IMR-90 (cell line): ENCODE measurements at regions not wholly inside any gene's neighbourhood (a gene's known extent, or its start where the extent isn't known, plus 50 kb on each side); places are given as distances from the start of the nearest gene placed in this dataset.

Experiments used
- ATAC-seq: fragments of 200-7000 bp; cut with Tn5 transposase; 2 replicates; pipeline ENCODE4 v1.9.1; 2020; ENCODE audit warnings: low read depth, mild to moderate bottlenecking, moderate library complexity
- BruUV-seq: library from RNA; stranded (reverse); fragments of 400-500 nt; replicated peaks from 2 replicates; lab custom pipeline; 2021; lab: Mats Ljungman, UMichigan
- CTCF ChIA-PET: fragments of 300-600 bp; formaldehyde crosslinking; extraction: SDS; loops from one replicate; lab custom pipeline; 2021; ENCODE audit warnings: antibody characterized with exemption; lab: Yijun Ruan, JAX
- POLR2A ChIA-PET: fragments of 300-600 bp; sonication (Branson Sonifier 250); formaldehyde crosslinking; loops from one replicate; lab custom pipeline; 2022; ENCODE audit warnings: antibody characterized with exemption; ENCODE audit not compliant: unreplicated experiment; lab: Charles Lee
- DNase-seq: peaks from one replicate; pipeline ENCODE4 v3.0.0; 2013
- H2AFZ ChIP-seq: replicated peaks from 2 replicates; pipeline ENCODE3; 2013; ENCODE audit warnings: low read length, mild to moderate bottlenecking; ENCODE audit not compliant: poor library complexity
- H2AK5ac ChIP-seq: 2 replicates; pipeline ENCODE4 v1.6.1; 2013; ENCODE audit warnings: low read depth, low read length, inconsistent platforms
- H2AK9ac ChIP-seq: replicated peaks from 2 replicates; pipeline ENCODE3; 2013; ENCODE audit warnings: mild to moderate bottlenecking, low read depth, low read length, moderate library complexity; ENCODE audit not compliant: poor library complexity
- H2BK120ac ChIP-seq: 2 replicates; pipeline ENCODE4 v1.6.1; 2013; ENCODE audit warnings: low read depth, low read length, inconsistent platforms
- H2BK15ac ChIP-seq: 3 replicates; pipeline ENCODE4 v1.6.1; 2013; ENCODE audit warnings: low read depth, low read length, inconsistent platforms
- H2BK20ac ChIP-seq: 2 replicates; pipeline ENCODE4 v1.6.1; 2013; ENCODE audit warnings: low read depth, mild to moderate bottlenecking, inconsistent platforms, low read length, moderate library complexity
- H2BK5ac ChIP-seq: 2 replicates; pipeline ENCODE4 v1.6.1; 2013; ENCODE audit warnings: mild to moderate bottlenecking, low read depth, low read length, inconsistent platforms; ENCODE audit not compliant: poor library complexity, severe bottlenecking
- H3K14ac ChIP-seq: replicated peaks from 2 replicates; pipeline ENCODE4 v1.6.1; 2013; ENCODE audit warnings: low read depth, low read length, inconsistent platforms
- H3K18ac ChIP-seq: 2 replicates; pipeline ENCODE4 v1.6.1; 2013; ENCODE audit warnings: low read depth, low read length, control low read depth
- H3K23ac ChIP-seq: 2 replicates; pipeline ENCODE4 v1.6.1; 2013; ENCODE audit warnings: low read depth, low read length, inconsistent platforms
- H3K27ac ChIP-seq: 2 replicates; pipeline ENCODE4 v1.5.1; 2013; ENCODE audit warnings: mild to moderate bottlenecking, control low read depth, low read length; ENCODE audit not compliant: insufficient read depth
- H3K27me3 ChIP-seq: 2 replicates; pipeline ENCODE4 v1.6.1; 2013; ENCODE audit warnings: low read length; ENCODE audit not compliant: control insufficient read depth, insufficient read depth
- H3K36me3 ChIP-seq: 2 replicates; pipeline ENCODE4 v1.6.1; 2013; ENCODE audit warnings: low read length, mixed read lengths; ENCODE audit not compliant: control insufficient read depth, insufficient read depth
- H3K4ac ChIP-seq: 2 replicates; pipeline ENCODE4 v1.6.1; 2013; ENCODE audit warnings: low read depth, low read length, inconsistent platforms
- H3K4me1 ChIP-seq: 2 replicates; pipeline ENCODE4 v1.6.1; 2013; ENCODE audit warnings: low read length, mixed read lengths; ENCODE audit not compliant: control insufficient read depth, insufficient read depth
- H3K4me2 ChIP-seq: 2 replicates; pipeline ENCODE4 v1.6.1; 2013; ENCODE audit warnings: low read depth, mild to moderate bottlenecking, control low read depth, low read length, moderate library complexity
- H3K4me3 ChIP-seq: 2 replicates; pipeline ENCODE4 v1.5.1; 2013; ENCODE audit warnings: low read depth, mild to moderate bottlenecking, control low read depth, low read length, moderate library complexity; ENCODE audit not compliant: insufficient read depth
- H3K56ac ChIP-seq: 2 replicates; pipeline ENCODE4 v1.6.1; 2013; ENCODE audit warnings: low read length, inconsistent platforms; ENCODE audit not compliant: insufficient read depth; ENCODE audit errors: extremely low read depth
- H3K79me1 ChIP-seq, 2 experiments: 2 replicates each; pipeline ENCODE4 v1.6.1; 2013; ENCODE audit warnings: low read length in 2 of 2, inconsistent platforms in 1 of 2, low read depth in 1 of 2
- H3K9ac ChIP-seq: 2 replicates; pipeline ENCODE4 v1.6.1; 2013; ENCODE audit warnings: low read depth, low read length, control low read depth
- H3K9me1 ChIP-seq: 2 replicates; pipeline ENCODE4 v1.6.1; 2013; ENCODE audit warnings: low read length, inconsistent platforms; ENCODE audit not compliant: insufficient read depth
- H3K9me3 ChIP-seq: 2 replicates; pipeline ENCODE4 v1.6.1; 2013; ENCODE audit warnings: low read length; ENCODE audit not compliant: control insufficient read depth, insufficient read depth
- H4K20me1 ChIP-seq: 2 replicates; pipeline ENCODE4 v1.6.1; 2013; ENCODE audit warnings: low read length, inconsistent platforms; ENCODE audit not compliant: insufficient read depth
- H4K5ac ChIP-seq: 2 replicates; pipeline ENCODE4 v1.6.1; 2013; ENCODE audit warnings: mild to moderate bottlenecking, low read depth, low read length, control low read depth
- H4K8ac ChIP-seq, 2 experiments: 2 replicates each; pipeline ENCODE4 v1.6.1; 2013; ENCODE audit warnings: low read depth in 2 of 2, low read length in 2 of 2, control low read depth in 1 of 2, inconsistent platforms in 1 of 2
- H4K91ac ChIP-seq: 2 replicates; pipeline ENCODE4 v1.6.1; 2013; ENCODE audit warnings: low read depth, low read length, inconsistent platforms; ENCODE audit not compliant: insufficient read depth
- CEBPB ChIP-seq: IDR thresholded peaks from 2 replicates; pipeline ENCODE4 v1.6.1; 2012; ENCODE audit warnings: low read depth, low read length, improper control_type of control experiment
- FOS ChIP-seq: fragments of 150-350 bp; IDR thresholded peaks from 2 replicates; pipeline ENCODE4 v1.6.1; 2016; ENCODE audit warnings: low read depth, low read length
- MAFK ChIP-seq: IDR thresholded peaks from 2 replicates; pipeline ENCODE4 v1.6.1; 2012; ENCODE audit warnings: low read depth, low read length, improper control_type of control experiment
- MAZ ChIP-seq: IDR thresholded peaks from 2 replicates; pipeline ENCODE4 v1.6.1; 2012; ENCODE audit warnings: low read depth, mild to moderate bottlenecking, low read length, improper control_type of control experiment, moderate library complexity, borderline replicate concordance
- MXI1 ChIP-seq: IDR thresholded peaks from 2 replicates; pipeline ENCODE4 v1.6.1; 2012; ENCODE audit warnings: low read depth, mild to moderate bottlenecking, low read length, moderate library complexity, borderline replicate concordance
- RAD21 ChIP-seq: IDR thresholded peaks from 2 replicates; pipeline ENCODE4 v1.6.1; 2012; ENCODE audit warnings: low read length, improper control_type of control experiment
- USF2 ChIP-seq: fragments of 150-350 bp; IDR thresholded peaks from 2 replicates; pipeline ENCODE4 v1.6.1; 2017; ENCODE audit warnings: mild to moderate bottlenecking, antibody characterized with exemption, low read length, low read depth
- WGBS, 2 experiments: methylation state at CpG; one replicate each; pipeline versions ENCODE4 v1.1.5 to v1.1.7; 2013; ENCODE audit warnings: missing lambda C conversion rate in 2 of 2; ENCODE audit not compliant: insufficient read length in 1 of 2; ENCODE audit errors: extremely low coverage in 2 of 2; 5-methylcytosine and 5-hydroxymethylcytosine counted together
- dilution Hi-C: fragments of 300-500 bp; cut with HindIII; formaldehyde crosslinking; loops from one replicate; pipeline ENCODE4 v1.14.3; 2018; ENCODE audit warnings: low sequenced_read_pairs; ENCODE audit not compliant: unreplicated experiment
- in situ Hi-C: fragments of 300-500 bp; cut with MboI; formaldehyde crosslinking; loops from 3 replicates; pipeline ENCODE4 v1.14.3; 2019; ENCODE audit warnings: low sequenced_read_pairs, inconsistent platforms, mixed read lengths
- intact Hi-C: fragments of 100-400 bp; cut with micrococcal nuclease; formaldehyde crosslinking; loops from 2 replicates; pipeline ENCODE4 v1.10.0; 2022
- TF ChIP-seq, protein P1 (sequence below): fragments of 150-350 bp; IDR thresholded peaks from 2 replicates; pipeline ENCODE4 v1.6.1; 2016; ENCODE audit warnings: low read depth, mild to moderate bottlenecking, low read length, moderate library complexity, borderline replicate concordance

DNA sequence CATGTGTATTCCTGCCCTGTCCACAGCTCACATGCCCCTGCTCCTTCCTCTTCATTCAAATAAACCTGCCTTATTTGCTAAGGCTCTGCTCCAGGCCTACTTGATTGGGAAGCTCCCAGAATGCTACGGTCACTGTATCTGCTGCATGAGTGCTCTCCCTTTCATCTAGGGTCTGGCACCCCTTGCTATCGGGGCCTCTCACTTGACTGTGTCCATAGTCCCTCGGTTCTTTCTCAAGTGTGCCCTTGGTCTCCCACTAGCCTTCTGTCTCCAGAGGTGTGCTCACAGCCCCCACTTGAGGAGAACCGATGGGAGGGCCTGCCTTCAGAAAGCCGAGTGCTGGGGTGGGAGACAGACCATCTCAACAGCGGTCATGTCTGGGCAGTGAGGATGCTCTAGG is 57.4 kb upstream of the NMNAT3 start:
- Histone ChIP-seq H3K18ac (no peak overlapping the region), H3K27me3 (no peaks in the 10 kb centered on the region), H4K5ac (no peak overlapping the region), H2AK5ac (no peak overlapping the region), H3K36me3 (no peaks in the 10 kb centered on the region), H3K56ac (no peak overlapping the region), H4K91ac (no peak overlapping the region), H2BK5ac (no peak overlapping the region), H3K9ac (no peak overlapping the region), H3K9me3 (no peaks in the 10 kb centered on the region), H3K9me1 (no peaks in the 10 kb centered on the region), H3K4me2 (no peak overlapping the region), H2BK120ac (no peak overlapping the region), H2BK15ac (no peak overlapping the region), H3K4ac (no peak overlapping the region), H3K79me1 (no peaks in the 10 kb centered on the region), H2BK20ac (no peak overlapping the region), H2AK9ac (no peak overlapping the region), H3K4me1 (no peaks in the 10 kb centered on the region), H2AFZ (no peak overlapping the region), H3K4me3 (no peak overlapping the region), H4K8ac (no peak overlapping the region), H3K27ac (no peak overlapping the region), H4K20me1 (no peaks in the 10 kb centered on the region), H3K14ac (no peak overlapping the region), H3K23ac (no peak overlapping the region)
- no peak for DNase-seq
- TF ChIP-seq MXI1 (no peak), RAD21 (no peak), MAZ (no peak), MAFK (no peak), USF2 (no peak), CEBPB (no peak), FOS (no peak)
- TF ChIP-seq, protein P1, sequence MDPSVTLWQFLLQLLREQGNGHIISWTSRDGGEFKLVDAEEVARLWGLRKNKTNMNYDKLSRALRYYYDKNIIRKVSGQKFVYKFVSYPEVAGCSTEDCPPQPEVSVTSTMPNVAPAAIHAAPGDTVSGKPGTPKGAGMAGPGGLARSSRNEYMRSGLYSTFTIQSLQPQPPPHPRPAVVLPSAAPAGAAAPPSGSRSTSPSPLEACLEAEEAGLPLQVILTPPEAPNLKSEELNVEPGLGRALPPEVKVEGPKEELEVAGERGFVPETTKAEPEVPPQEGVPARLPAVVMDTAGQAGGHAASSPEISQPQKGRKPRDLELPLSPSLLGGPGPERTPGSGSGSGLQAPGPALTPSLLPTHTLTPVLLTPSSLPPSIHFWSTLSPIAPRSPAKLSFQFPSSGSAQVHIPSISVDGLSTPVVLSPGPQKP = no peak
- CTCF ChIA-PET = no interaction called here
- no peak for ATAC-seq
- WGBS, 2 experiments = 39% methylated on average over 3 of the region's 6 CpGs; no CpG with 5 or more reads in 1 of the 2 experiments
- POLR2A ChIA-PET = no interaction called here
- in situ Hi-C loops = no loop called here
- dilution Hi-C loops = no loop called here
- BruUV-seq = no TSS peak
- intact Hi-C loops = no loop called here
